ENCODE measurements at regions not wholly inside any gene's neighbourhood (a gene's known extent, or its start where the extent isn't known, plus 50 kb on each side); places are given as distances from the start of the nearest gene placed in this dataset.
A peak's percentile ranks its signal among the peaks of the same experiment; 100 is the strongest.

- no peaks in the 10 kb centered on the region for H3K36me3 ChIP-seq
- no peak for ATAC-seq
- 52% methylated on average over 7 of the region's 8 CpGs for WGBS (ENCODE audit: insufficient coverage, low coverage, low lambda C conversion rate, missing lambda C conversion rate)
- H3K9me3 ChIP-seq = no peaks in the 10 kb centered on the region
- no peak overlapping the region for H3K4me3 ChIP-seq
- H3K27ac ChIP-seq = no peak overlapping the region
- DNase-seq = no peak
- intact Hi-C loops (cut with DNase I) = no loop called here
- no peaks in the 10 kb centered on the region for H3K4me1 ChIP-seq
- no peaks in the 10 kb centered on the region for H3K27me3 ChIP-seq
- TF ChIP-seq CTCF (IDR thresholded peaks at IDR 0.05) = no peak
- TF ChIP-seq POLR2A (IDR thresholded peaks at IDR 0.05) = no peak
Observed at GRCh38 chr18:42271647-42272414, 316.8 kb downstream of the PIK3C3 start.

- 25% methylated on average over 1 of the region's 1 CpG for WGBS (ENCODE audit: insufficient coverage, low coverage, low lambda C conversion rate, missing lambda C conversion rate)
- no peak for DNase-seq
- intact Hi-C loops (cut with DNase I) = no loop called here
Observed at GRCh38 chr18:42274488-42275137, 319.6 kb downstream of the PIK3C3 start.

GRCh38 chr18:42275138-42275535 is 320.1 kb downstream of the PIK3C3 start:
- intact Hi-C loops (cut with DNase I) = no loop called here
- H3K9me3 ChIP-seq = no peaks in the 10 kb centered on the region

More at GRCh38 chr18:42274488-42275137, 319.6 kb downstream of the PIK3C3 start:
- no peaks in the 10 kb centered on the region for H3K9me3 ChIP-seq
- ATAC-seq = peak in 1 of 4 donors; percentile 39
- no peak overlapping the region for H3K4me3 ChIP-seq
- TF ChIP-seq POLR2A (IDR thresholded peaks at IDR 0.05) = no peak
- peak in 1 of 4 donors; percentile 9 for TF ChIP-seq CTCF (IDR thresholded peaks at IDR 0.05)
- H3K4me1 ChIP-seq = no peaks in the 10 kb centered on the region
- H3K27me3 ChIP-seq = no peaks in the 10 kb centered on the region
- H3K36me3 ChIP-seq = no peaks in the 10 kb centered on the region
- H3K27ac ChIP-seq = no peak overlapping the region

GRCh38 chr18:42275949-42276730 is 321.1 kb downstream of the PIK3C3 start:
- TF ChIP-seq POLR2A (IDR thresholded peaks at IDR 0.05) (no peak), CTCF (IDR thresholded peaks at IDR 0.05) (no peak)
- H3K36me3 ChIP-seq = no peaks in the 10 kb centered on the region
- DNase-seq (no peak), ATAC-seq (no peak)
- intact Hi-C loops (cut with DNase I) = no loop called here
- H3K27me3 ChIP-seq = no peaks in the 10 kb centered on the region
- WGBS (ENCODE audit: insufficient coverage, low coverage, low lambda C conversion rate, missing lambda C conversion rate) = 68% methylated on average over 8 of the region's 8 CpGs
- no peaks in the 10 kb centered on the region for H3K4me1 ChIP-seq
- no peaks in the 10 kb centered on the region for H3K9me3 ChIP-seq
- H3K27ac ChIP-seq = no peak overlapping the region
- H3K4me3 ChIP-seq = no peak overlapping the region

More at GRCh38 chr18:42275138-42275535, 320.1 kb downstream of the PIK3C3 start:
- Histone ChIP-seq H3K27ac (no peak overlapping the region), H3K27me3 (no peaks in the 10 kb centered on the region), H3K4me3 (no peak overlapping the region), H3K36me3 (no peaks in the 10 kb centered on the region), H3K4me1 (no peaks in the 10 kb centered on the region)
- WGBS (ENCODE audit: insufficient coverage, low coverage, low lambda C conversion rate, missing lambda C conversion rate) = 61% methylated on average over 2 of the region's 2 CpGs
- TF ChIP-seq POLR2A (IDR thresholded peaks at IDR 0.05) = no peak
- TF ChIP-seq CTCF (IDR thresholded peaks at IDR 0.05) = no peak
- DNase-seq = no peak
- ATAC-seq = no peak
